Heart left ventricle (tissue), 13 donors: ENCODE measurements at regions not wholly inside any gene's neighbourhood (a gene's known extent, or its start where the extent isn't known, plus 50 kb on each side); places are given as distances from the start of the nearest gene placed in this dataset.

Experiments used
- CTCF ChIP-seq, 12 donors: fragments of 200-600 bp; sonication (generic) in 4 of 12; IDR thresholded peaks; one replicate each; pipeline versions ENCODE4 v1.5.0 to v1.8.0; 2018 to 2022; ENCODE audit warnings: antibody characterized with exemption in 12 of 12, mild to moderate bottlenecking in 5 of 12
- POLR2A ChIP-seq, 2 donors: fragments of 450-650 bp; IDR thresholded peaks; one replicate each; pipeline ENCODE4 v1.6.1; 2017; ENCODE audit warnings: antibody characterized with exemption in 2 of 2, mild to moderate bottlenecking in 2 of 2, moderate library complexity in 2 of 2
- donor health status: ischemic (EF 13 %, LVEDD 7.1; RV severe dilation, severe dysfunction).
- donor health status: DM: no; HTN: yes; CAD: no.
- donor health status: DM: no; HTN: no; CAD: no.
- donor health status: ischemic (EF 25% LVEDD 6.9; RV normal size, moderate dysfunction).
- donor health status: ischemic (EF 25% LVEDD 5.7; RV mildly dilated, moderate dysfunction).
- donor health status: ischemic (EF 35%, LVEDD 5.7; RV mildly dilated, moderate dysfunction).
- donor health status: nonischemic (EF 11% LVEDD 7.7; RV severe dilation, severe dysfunction).
- donor health status: DM: yes; HTN: yes; CAD: no.
- donor health status: PGD.
- donor health status: ischemic (EF 29% LVEDD 5.4; RV normal size, mild dysfunction).
- donor health status: nonischemic (EF 23%, LVEDD 6.1; RV moderate dilation, normal function).

- TF ChIP-seq CTCF (IDR thresholded peaks at IDR 0.05) (no peak), POLR2A (IDR thresholded peaks at IDR 0.05) (no peak)
Measured at GRCh38 chr12:107973950-107974349, 155.1 kb upstream of the WSCD2 start.
